CD14-positive monocyte (primary cell): ENCODE measurements at regions not wholly inside any gene's neighbourhood (a gene's known extent, or its start where the extent isn't known, plus 50 kb on each side); places are given as distances from the start of the nearest gene placed in this dataset.

ENCODE experiments used
- DNase-seq, 3 donors: peaks; one replicate each; pipeline ENCODE4 v3.0.0-alpha.2; 2011 to 2022
- H2AFZ ChIP-seq: 2 replicates; pipeline ENCODE4 v1.6.0; 2012; ENCODE audit warnings: mild to moderate bottlenecking, low read depth, low read length, inconsistent platforms; ENCODE audit not compliant: insufficient read depth, poor library complexity, severe bottlenecking
- H3K27ac ChIP-seq, 2 donors: 1 replicate in 1 of 2; 2 replicates in 1 of 2; pipeline ENCODE4 v1.5.1; 2012 to 2013; ENCODE audit warnings: low read length in 2 of 2, control low read depth in 1 of 2, inconsistent platforms in 1 of 2, low read depth in 1 of 2, mild to moderate bottlenecking in 1 of 2
- H3K27me3 ChIP-seq, 2 donors: one replicate each; pipeline versions ENCODE4 v1.6.0 to v1.6.1; 2011 to 2013; ENCODE audit warnings: low read length in 2 of 2; ENCODE audit not compliant: control insufficient read depth in 2 of 2, insufficient read depth in 2 of 2
- H3K36me3 ChIP-seq, 2 donors: replicated peaks in 1 of 2; 1 replicate in 1 of 2; 2 replicates in 1 of 2; pipeline versions ENCODE4 v1.5.1 to v1.6.1; 2012 to 2013; ENCODE audit warnings: low read length in 2 of 2, control low read depth in 1 of 2, inconsistent platforms in 1 of 2, mild to moderate bottlenecking in 1 of 2; ENCODE audit not compliant: insufficient read depth in 2 of 2, control insufficient read depth in 1 of 2
- H3K4me1 ChIP-seq, 2 donors: 1 replicate in 1 of 2; 2 replicates in 1 of 2; pipeline versions ENCODE4 v1.5.1 to v1.6.1; 2012 to 2013; ENCODE audit warnings: low read length in 2 of 2, control low read depth in 1 of 2, inconsistent platforms in 1 of 2, mild to moderate bottlenecking in 1 of 2, moderate library complexity in 1 of 2; ENCODE audit not compliant: insufficient read depth in 2 of 2, control insufficient read depth in 1 of 2
- H3K4me2 ChIP-seq: replicated peaks from 2 replicates; pipeline ENCODE3; 2012; ENCODE audit warnings: low read length, moderate library complexity, mild to moderate bottlenecking; ENCODE audit not compliant: poor library complexity, severe bottlenecking; ENCODE audit errors: extremely low read depth
- H3K4me3 ChIP-seq, 3 experiments: fragments of 200-600 bp in 1 of 3; sonication (generic) in 1 of 3; replicated peaks in 1 of 3; 1 replicate in 2 of 3; 2 replicates in 1 of 3; pipeline ENCODE4 v1.5.1; 2011 to 2013; ENCODE audit warnings: low read length in 3 of 3, mild to moderate bottlenecking in 3 of 3, control low read depth in 2 of 3, low read depth in 2 of 3, inconsistent platforms in 1 of 3, moderate library complexity in 1 of 3
- H3K79me2 ChIP-seq: 2 replicates; pipeline ENCODE4 v1.6.0; 2012; ENCODE audit warnings: mild to moderate bottlenecking, control low read depth, inconsistent platforms, low read length, moderate library complexity; ENCODE audit not compliant: insufficient read depth
- H3K9ac ChIP-seq: 2 replicates; pipeline ENCODE4 v1.6.0; 2017; ENCODE audit warnings: low read length, mild to moderate bottlenecking; ENCODE audit not compliant: insufficient read depth, poor library complexity, severe bottlenecking
- H3K9me3 ChIP-seq, 2 donors: replicated peaks in 1 of 2; 1 replicate in 1 of 2; 2 replicates in 1 of 2; pipeline versions ENCODE4 v1.5.1 to v1.6.1; 2012 to 2013; ENCODE audit warnings: low read length in 2 of 2, control low read depth in 1 of 2; ENCODE audit not compliant: control insufficient read depth in 1 of 2, insufficient read depth in 1 of 2
- H4K20me1 ChIP-seq: 2 replicates; pipeline ENCODE4 v1.6.0; 2012; ENCODE audit warnings: mild to moderate bottlenecking, low read length, control low read depth, moderate library complexity; ENCODE audit not compliant: insufficient read depth
- H3K27ac Mint-ChIP-seq, 7 donors: one replicate each; pipeline ENCODE4 v1.8.0; 2020; ENCODE audit warnings: mild to moderate bottlenecking in 7 of 7, mixed read lengths in 7 of 7, moderate library complexity in 6 of 7, inconsistent platforms in 2 of 7
- H3K27me3 Mint-ChIP-seq, 3 donors: one replicate each; pipeline ENCODE4 v1.8.0; 2021 to 2022; ENCODE audit warnings: low read depth in 3 of 3, mild to moderate bottlenecking in 3 of 3, mixed read lengths in 3 of 3, moderate library complexity in 3 of 3, inconsistent platforms in 1 of 3
- H3K36me3 Mint-ChIP-seq, 2 donors: one replicate each; pipeline ENCODE4 v1.8.0; 2020; ENCODE audit warnings: mixed read lengths in 2 of 2, inconsistent platforms in 1 of 2, mild to moderate bottlenecking in 1 of 2
- H3K4me1 Mint-ChIP-seq: one replicate; pipeline ENCODE4 v1.8.0; 2020; ENCODE audit warnings: mild to moderate bottlenecking, mixed read lengths
- H3K4me3 Mint-ChIP-seq, 2 donors: one replicate each; pipeline ENCODE4 v1.8.0; 2020; ENCODE audit warnings: mild to moderate bottlenecking in 2 of 2, mixed read lengths in 2 of 2, moderate library complexity in 1 of 2
- H3K9me3 Mint-ChIP-seq, 7 donors: one replicate each; pipeline ENCODE4 v1.8.0; 2020 to 2022; ENCODE audit warnings: mixed read lengths in 7 of 7, mild to moderate bottlenecking in 6 of 7, moderate library complexity in 6 of 7, inconsistent platforms in 2 of 7
- CTCF ChIP-seq: fragments of 200-600 bp; IDR thresholded peaks from one replicate; pipeline ENCODE4 v1.8.0; 2022; ENCODE audit warnings: antibody characterized with exemption, mild to moderate bottlenecking
- WGBS: methylation state at CpG from one replicate; pipeline ENCODE4 v1.1.5; 2013; ENCODE audit warnings: missing lambda C conversion rate; ENCODE audit not compliant: insufficient coverage; 5-methylcytosine and 5-hydroxymethylcytosine counted together
- intact Hi-C, 2 donors: fragments of 100-400 bp; cut with micrococcal nuclease; formaldehyde crosslinking; loops; one replicate each; pipeline versions ENCODE4 v1.15.0 to v1.15.1; 2023

DNA sequence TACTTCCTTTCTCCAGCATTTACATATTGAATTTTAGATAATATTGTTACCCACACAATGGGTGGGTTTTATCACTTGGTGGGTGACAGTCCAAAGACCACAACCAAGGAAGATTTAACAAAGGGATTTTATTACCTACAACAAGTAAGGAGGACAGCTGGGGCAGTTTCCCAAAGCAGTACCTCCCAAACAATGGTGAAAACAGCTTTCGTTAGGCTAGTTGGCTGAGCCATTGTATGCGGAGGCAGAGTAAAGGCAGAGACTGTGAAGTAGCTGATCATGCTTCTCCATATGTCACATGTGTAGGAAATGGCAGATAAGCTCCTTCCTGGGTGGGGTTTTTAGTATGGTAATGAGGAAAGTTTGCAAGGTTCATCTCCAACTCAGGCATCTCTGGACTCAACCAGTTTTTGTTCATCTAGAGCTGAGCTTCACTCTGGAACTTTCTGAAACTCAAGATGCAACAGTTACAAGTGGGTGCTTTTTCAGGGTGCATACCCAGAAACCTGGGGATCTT lies 104.3 kb upstream of the PSMD7 start:
- Histone ChIP-seq H3K79me2 (no peaks in the 10 kb centered on the region), H2AFZ (no peak overlapping the region), H3K9ac (no peak overlapping the region), H3K4me1 (no peaks in the 10 kb centered on the region), H3K27me3 (no peaks in the 10 kb centered on the region), H4K20me1 (no peaks in the 10 kb centered on the region), H3K4me3 (no peak overlapping the region), H3K4me2 (no peak overlapping the region), H3K36me3 (no peaks in the 10 kb centered on the region), H3K9me3 (no peaks in the 10 kb centered on the region), H3K27ac (no peak overlapping the region)
- Mint-ChIP-seq H3K4me1 (no peaks in the 10 kb centered on the region), H3K4me3 (no peak overlapping the region), H3K27me3 (peaks cover 0 to 3% (median 2%) of the 10 kb centered on the region in 3 donors), H3K9me3 (peaks cover 0 to 8% (median 1%) of the 10 kb centered on the region in 7 donors), H3K36me3 (no peaks in the 10 kb centered on the region), H3K27ac (no peak overlapping the region)
- intact Hi-C loops = no loop called here
- WGBS = 92% methylated on average over 2 of the region's 2 CpGs
- no peak for DNase-seq
- TF ChIP-seq CTCF = no peak

DNA sequence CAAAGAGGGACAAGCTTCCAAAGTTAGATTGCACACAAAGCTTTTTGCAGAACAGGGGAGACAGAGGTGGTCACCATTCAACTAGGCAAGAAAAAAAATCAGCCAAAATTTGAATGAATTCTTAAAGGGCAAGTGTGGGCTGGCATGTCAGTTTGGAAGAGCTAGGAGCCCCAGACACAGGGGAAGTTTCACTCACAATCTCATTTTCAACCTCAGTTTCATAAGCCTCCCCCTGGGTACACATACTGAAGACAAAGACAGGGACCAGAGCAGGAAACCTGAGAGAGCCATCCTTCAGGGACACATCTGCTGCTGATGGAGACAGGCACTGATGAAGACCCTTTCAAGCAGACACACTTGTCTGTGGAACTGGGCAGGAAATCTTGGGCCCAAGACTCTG lies 106.3 kb upstream of the PSMD7 start:
- H3K9me3 ChIP-seq = no peaks in the 10 kb centered on the region
- Mint-ChIP-seq H3K9me3 (peaks cover 0 to 6% (median 0%) of the 10 kb centered on the region in 7 donors), H3K4me3 (no peak overlapping the region), H3K4me1 (no peaks in the 10 kb centered on the region), H3K27me3 (peaks cover 0 to 2% (median 2%) of the 10 kb centered on the region in 3 donors), H3K27ac (peak overlapping the region in 1 of 7 donors; percentile 20), H3K36me3 (no peaks in the 10 kb centered on the region)
- H3K79me2 ChIP-seq = no peaks in the 10 kb centered on the region
- H3K27ac ChIP-seq = no peak overlapping the region
- TF ChIP-seq CTCF = no peak
- no peaks in the 10 kb centered on the region for H3K4me1 ChIP-seq
- intact Hi-C loops = no loop called here
- no peak overlapping the region for H3K4me2 ChIP-seq
- H3K36me3 ChIP-seq = no peaks in the 10 kb centered on the region
- no peak overlapping the region for H3K9ac ChIP-seq
- no peak for DNase-seq
- no peaks in the 10 kb centered on the region for H3K27me3 ChIP-seq
- H3K4me3 ChIP-seq = no peak overlapping the region
- no peak overlapping the region for H2AFZ ChIP-seq
- H4K20me1 ChIP-seq = no peaks in the 10 kb centered on the region
